Caco-2 (cell line): ENCODE measurements at regions not wholly inside any gene's neighbourhood (a gene's known extent, or its start where the extent isn't known, plus 50 kb on each side); places are given as distances from the start of the nearest gene placed in this dataset.

Source experiments
- BruUV-seq: library from RNA; stranded (reverse); fragments of 400-500 nt; replicated peaks from 2 replicates; lab custom pipeline; 2021; lab: Mats Ljungman, UMichigan
- CTCF ChIA-PET: fragments of 300-600 bp; sonication (Branson Sonifier 250); formaldehyde crosslinking; loops from one replicate; lab custom pipeline; 2022; ENCODE audit warnings: antibody characterized with exemption; lab: Charles Lee
- POLR2A ChIA-PET: fragments of 300-600 bp; sonication (Branson Sonifier 250); formaldehyde crosslinking; loops from one replicate; lab custom pipeline; 2022; ENCODE audit warnings: antibody characterized with exemption; lab: Charles Lee
- DNase-seq, 2 experiments: peaks; one replicate each; pipeline versions ENCODE4 v3.0.0 to v3.0.0-alpha.2; 2020 to 2022
- H3K27me3 ChIP-seq: replicated peaks from 2 replicates; pipeline ENCODE4 v1.6.0; 2011; ENCODE audit warnings: low read length; ENCODE audit not compliant: control insufficient read depth, insufficient read depth
- H3K36me3 ChIP-seq: 2 replicates; pipeline ENCODE4 v1.5.1; 2011; ENCODE audit warnings: low read length; ENCODE audit not compliant: control insufficient read depth, insufficient read depth
- H3K4me1 ChIP-seq: fragments of 250-450 bp; sonication (Bioruptor Pico); 2 replicates; pipeline ENCODE4 v1.5.1; 2020; ENCODE audit warnings: mild to moderate bottlenecking
- H3K4me3 ChIP-seq: 2 replicates; pipeline ENCODE4 v1.5.1; 2011; ENCODE audit warnings: low read depth, mild to moderate bottlenecking, control low read depth, low read length
- H3K9me3 ChIP-seq: fragments of 250-450 bp; sonication (Bioruptor Pico); 2 replicates; pipeline ENCODE4 v1.5.1; 2020; ENCODE audit warnings: mild to moderate bottlenecking, moderate library complexity
- H3K27ac Mint-ChIP-seq: one replicate; pipeline ENCODE4 v1.8.0; 2022; ENCODE audit warnings: mixed read lengths; ENCODE audit not compliant: unreplicated experiment
- H3K27me3 Mint-ChIP-seq: one replicate; pipeline ENCODE4 v1.8.0; 2022; ENCODE audit warnings: mixed read lengths; ENCODE audit not compliant: insufficient read depth, unreplicated experiment
- H3K36me3 Mint-ChIP-seq: one replicate; pipeline ENCODE4 v1.8.0; 2022; ENCODE audit warnings: mild to moderate bottlenecking, mixed read lengths; ENCODE audit not compliant: insufficient read depth, unreplicated experiment
- H3K4me1 Mint-ChIP-seq: one replicate; pipeline ENCODE4 v1.8.0; 2022; ENCODE audit warnings: low read depth, mixed read lengths; ENCODE audit not compliant: unreplicated experiment
- H3K4me3 Mint-ChIP-seq: one replicate; pipeline ENCODE4 v1.8.0; 2022; ENCODE audit warnings: mild to moderate bottlenecking, moderate library complexity, mixed read lengths; ENCODE audit not compliant: unreplicated experiment
- H3K9me3 Mint-ChIP-seq: one replicate; pipeline ENCODE4 v1.8.0; 2022; ENCODE audit warnings: mixed read lengths; ENCODE audit not compliant: unreplicated experiment
- CTCF ChIP-seq, 2 experiments: fragments of 200-600 bp in 1 of 2; IDR thresholded peaks; 1 replicate in 1 of 2; 2 replicates in 1 of 2; pipeline versions ENCODE4 v1.5.1 to v1.8.0; 2011 to 2022; ENCODE audit warnings: antibody characterized with exemption in 1 of 2, control low read depth in 1 of 2, inconsistent platforms in 1 of 2, low read depth in 1 of 2, low read length in 1 of 2, mild to moderate bottlenecking in 1 of 2, moderate library complexity in 1 of 2; ENCODE audit not compliant: insufficient read depth in 1 of 2, severe bottlenecking in 1 of 2, unreplicated experiment in 1 of 2
- intact Hi-C: fragments of 100-400 bp; cut with micrococcal nuclease; formaldehyde crosslinking; loops from one replicate; pipeline ENCODE4 v1.10.0; 2022; ENCODE audit not compliant: unreplicated experiment

DNA sequence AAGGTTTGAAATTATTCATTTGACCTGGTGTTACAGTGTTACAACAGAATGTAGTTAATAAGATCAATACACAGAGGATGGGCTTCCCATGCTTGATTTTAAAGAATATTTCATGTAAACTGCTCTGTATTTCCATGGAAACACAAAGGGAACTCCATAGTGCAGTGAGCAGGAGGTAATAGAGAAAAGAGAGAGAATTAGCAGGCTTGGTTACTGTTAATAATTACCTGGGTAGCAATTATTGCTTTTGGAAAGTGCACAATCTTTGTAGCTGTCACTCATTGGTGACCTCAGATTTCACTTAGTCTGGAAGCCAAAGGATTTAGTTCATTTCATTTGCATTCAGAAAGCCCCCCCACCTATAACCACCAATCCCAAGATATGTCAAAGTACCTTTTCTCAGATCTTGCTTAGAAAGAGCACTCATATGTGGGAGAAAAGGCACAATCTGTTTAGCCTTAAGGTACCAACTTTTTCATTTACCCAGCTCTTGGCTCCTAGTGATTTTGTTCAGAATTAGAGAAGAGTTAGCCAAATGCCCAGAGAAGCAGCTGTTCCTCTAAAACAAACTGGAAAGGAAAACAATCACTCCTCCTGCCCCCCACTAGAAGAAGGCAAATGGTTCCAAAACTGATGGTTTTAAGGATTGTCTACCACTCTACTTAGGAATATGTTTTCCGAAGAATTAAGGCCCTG, 234.5 kb upstream of the SLC24A2 start:
- intact Hi-C loops, result loop anchor here (10.0 kb wide), 1 partner anchor 171 kb away; no protein-coding TSS in a partner anchor

DNA sequence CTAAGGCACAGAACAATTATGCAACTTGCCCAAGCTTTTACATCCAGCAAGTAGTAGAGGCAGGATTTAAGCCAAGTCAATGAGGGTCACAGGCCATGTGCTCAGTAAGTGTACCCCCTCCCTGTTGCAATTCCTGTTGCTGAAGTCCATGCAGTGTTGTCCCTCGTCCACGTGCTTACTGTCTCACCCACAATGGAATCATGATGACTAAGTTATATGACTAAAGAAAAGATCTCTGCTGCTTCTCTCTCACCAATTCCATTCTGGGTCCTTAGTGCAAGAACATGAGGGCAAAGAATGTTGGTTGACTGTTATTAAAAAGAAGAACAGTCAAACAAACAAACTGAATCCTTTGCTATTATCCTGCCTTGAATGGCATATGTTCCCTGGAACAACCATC, 233.6 kb upstream of the SLC24A2 start:
- no peaks in the 10 kb centered on the region for H3K9me3 ChIP-seq
- Mint-ChIP-seq H3K4me1 (peaks cover 8% of the 10 kb centered on the region), H3K27ac (no peak overlapping the region), H3K36me3 (no peaks in the 10 kb centered on the region), H3K9me3 (peaks cover 11% of the 10 kb centered on the region), H3K4me3 (no peak overlapping the region), H3K27me3 (no peaks in the 10 kb centered on the region)
- no peak overlapping the region for H3K4me3 ChIP-seq
- intact Hi-C loops, result loop anchor here (10.0 kb wide), 1 partner anchor 172 kb away; no protein-coding TSS in a partner anchor
- no TSS peak for BruUV-seq
- no peaks in the 10 kb centered on the region for H3K27me3 ChIP-seq
- no peak for DNase-seq
- TF ChIP-seq CTCF (IDR thresholded peaks at IDR 0.05; ENCODE audit: insufficient read depth in 1 of 2, low read depth in 1 of 2, low read length in 1 of 2, severe bottlenecking in 1 of 2, unreplicated experiment in 1 of 2), result no peak
- CTCF ChIA-PET, result no interaction called here
- H3K36me3 ChIP-seq, result no peaks in the 10 kb centered on the region
- peaks cover 13% of the 10 kb centered on the region; the same call in 1 of the 2 replicates for H3K4me1 ChIP-seq
- POLR2A ChIA-PET, result no interaction called here

More for the DNA sequence above, 234.5 kb upstream of the SLC24A2 start:
- H3K4me3 Mint-ChIP-seq, result no peak overlapping the region
- TF ChIP-seq CTCF (IDR thresholded peaks at IDR 0.05; ENCODE audit: insufficient read depth in 1 of 2, low read depth in 1 of 2, low read length in 1 of 2, severe bottlenecking in 1 of 2, unreplicated experiment in 1 of 2), result no peak
- Histone ChIP-seq H3K27me3 (no peaks in the 10 kb centered on the region), H3K4me3 (no peak overlapping the region), H3K4me1 (peaks cover 18% of the 10 kb centered on the region), H3K36me3 (no peaks in the 10 kb centered on the region), H3K9me3 (no peaks in the 10 kb centered on the region)
- no peaks in the 10 kb centered on the region for H3K36me3 Mint-ChIP-seq
- DNase-seq, result no peak
- BruUV-seq, result no TSS peak
- POLR2A ChIA-PET, result no interaction called here
- CTCF ChIA-PET, result no interaction called here
- no peak overlapping the region for H3K27ac Mint-ChIP-seq
- peaks cover 11% of the 10 kb centered on the region for H3K4me1 Mint-ChIP-seq
- no peaks in the 10 kb centered on the region for H3K27me3 Mint-ChIP-seq
- peaks cover 11% of the 10 kb centered on the region for H3K9me3 Mint-ChIP-seq

GRCh38 chr9:20016611-20017010, 227.8 kb upstream of the SLC24A2 start:
- no peaks in the 10 kb centered on the region for H3K4me1 ChIP-seq
- Mint-ChIP-seq H3K4me1 (no peaks in the 10 kb centered on the region), H3K36me3 (no peaks in the 10 kb centered on the region), H3K9me3 (peaks cover 11% of the 10 kb centered on the region), H3K27ac (no peak overlapping the region), H3K4me3 (no peak overlapping the region), H3K27me3 (no peaks in the 10 kb centered on the region)
- DNase-seq, result no peak
- no peak for TF ChIP-seq CTCF (IDR thresholded peaks at IDR 0.05; ENCODE audit: insufficient read depth in 1 of 2, low read depth in 1 of 2, low read length in 1 of 2, severe bottlenecking in 1 of 2, unreplicated experiment in 1 of 2)
- H3K36me3 ChIP-seq, result no peaks in the 10 kb centered on the region
- no peak overlapping the region for H3K4me3 ChIP-seq
- no peaks in the 10 kb centered on the region for H3K27me3 ChIP-seq
- intact Hi-C loops, result no loop called here
- ChIA-PET CTCF (no interaction called here), POLR2A (no interaction called here)
- BruUV-seq, result no TSS peak
- no peaks in the 10 kb centered on the region for H3K9me3 ChIP-seq
